Vagina (tissue), 2 donors: ENCODE measurements at regions not wholly inside any gene's neighbourhood (a gene's known extent, or its start where the extent isn't known, plus 50 kb on each side); places are given as distances from the start of the nearest gene placed in this dataset.

ENCODE experiments used
- CTCF ChIP-seq, 3 experiments: fragments of 450-650 bp in 2 of 3; fragments of 200-600 bp in 1 of 3; sonication (generic) in 1 of 3; IDR thresholded peaks; one replicate each; pipeline ENCODE4 v1.5.1; 2017 to 2019; ENCODE audit warnings: antibody characterized with exemption in 3 of 3, mild to moderate bottlenecking in 2 of 3, moderate library complexity in 2 of 3
- POLR2A ChIP-seq, 2 donors: fragments of 450-650 bp; IDR thresholded peaks; one replicate each; pipeline ENCODE4 v1.6.1; 2017; ENCODE audit warnings: antibody characterized with exemption in 2 of 2, mild to moderate bottlenecking in 2 of 2, moderate library complexity in 2 of 2
- POLR2AphosphoS5 ChIP-seq, 2 donors: sonication (generic); formaldehyde crosslinking; IDR thresholded peaks; one replicate each; pipeline ENCODE4 v1.9.0; 2017; ENCODE audit warnings: antibody characterized with exemption in 2 of 2, mild to moderate bottlenecking in 2 of 2, low read depth in 1 of 2; ENCODE audit not compliant: insufficient read depth in 1 of 2

GRCh38 chr3:127141921-127142730 is 50.8 kb upstream of the PRR23E start:
- TF ChIP-seq CTCF (IDR thresholded peaks at IDR 0.05) = no peak
- peak in 1 of 2 donors; percentile 26 for TF ChIP-seq POLR2AphosphoS5 (IDR thresholded peaks at IDR 0.05; ENCODE audit: insufficient read depth in 1 of 2, low read depth in 1 of 2)
- TF ChIP-seq POLR2A (IDR thresholded peaks at IDR 0.05) = no peak
